Duodenal mucosa (tissue), 2 donors: ENCODE measurements at regions not wholly inside any gene's neighbourhood (a gene's known extent, or its start where the extent isn't known, plus 50 kb on each side); places are given as distances from the start of the nearest gene placed in this dataset.

Source experiments
- H3K27ac ChIP-seq: one replicate; pipeline ENCODE4 v1.7.0; 2013; ENCODE audit warnings: low read depth, low read length
- H3K27me3 ChIP-seq, 2 donors: one replicate each; pipeline ENCODE4 v1.7.0; 2013; ENCODE audit warnings: low read length in 2 of 2, control low read depth in 1 of 2; ENCODE audit not compliant: insufficient read depth in 2 of 2, control insufficient read depth in 1 of 2
- H3K36me3 ChIP-seq, 2 donors: one replicate each; pipeline ENCODE4 v1.7.0; 2013; ENCODE audit warnings: low read length in 2 of 2, control low read depth in 1 of 2; ENCODE audit not compliant: insufficient read depth in 2 of 2, control insufficient read depth in 1 of 2
- H3K4me1 ChIP-seq, 2 donors: one replicate each; pipeline ENCODE4 v1.7.0; 2013; ENCODE audit warnings: low read length in 2 of 2, control low read depth in 1 of 2; ENCODE audit not compliant: insufficient read depth in 2 of 2, control insufficient read depth in 1 of 2
- H3K4me3 ChIP-seq, 2 donors: one replicate each; pipeline ENCODE4 v1.7.0; 2013; ENCODE audit warnings: low read length in 2 of 2, low read depth in 1 of 2
- H3K9ac ChIP-seq, 2 donors: one replicate each; pipeline ENCODE4 v1.7.0; 2013; ENCODE audit warnings: low read length in 2 of 2, low read depth in 1 of 2
- H3K9me3 ChIP-seq, 2 donors: one replicate each; pipeline ENCODE4 v1.7.0; 2013; ENCODE audit warnings: low read length in 2 of 2, control low read depth in 1 of 2; ENCODE audit not compliant: control insufficient read depth in 1 of 2

DNA sequence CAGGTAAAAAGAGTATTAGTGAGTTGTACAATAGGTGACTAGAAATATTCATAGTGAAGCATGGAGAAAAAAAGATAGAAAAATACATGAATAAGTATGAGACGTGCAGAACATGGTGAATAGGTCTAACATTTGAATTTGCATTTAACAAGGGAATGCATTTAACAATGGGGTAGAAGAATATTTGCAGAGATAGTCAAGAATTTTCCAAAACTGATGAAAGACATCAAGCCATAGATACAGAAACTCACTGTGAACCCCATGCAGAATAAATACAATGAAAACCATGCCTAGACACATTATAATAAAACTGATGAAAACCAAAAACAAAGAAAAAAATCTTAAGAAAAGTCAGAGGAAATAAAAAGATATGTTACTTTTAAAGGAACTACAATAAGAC, 184.8 kb downstream of the KTN1 start:
- Histone ChIP-seq H3K4me1 (no peaks in the 10 kb centered on the region), H3K9ac (no peak overlapping the region), H3K4me3 (no peak overlapping the region), H3K36me3 (no peaks in the 10 kb centered on the region), H3K27ac (no peak overlapping the region), H3K27me3 (no peaks in the 10 kb centered on the region), H3K9me3 (no peaks in the 10 kb centered on the region)

DNA sequence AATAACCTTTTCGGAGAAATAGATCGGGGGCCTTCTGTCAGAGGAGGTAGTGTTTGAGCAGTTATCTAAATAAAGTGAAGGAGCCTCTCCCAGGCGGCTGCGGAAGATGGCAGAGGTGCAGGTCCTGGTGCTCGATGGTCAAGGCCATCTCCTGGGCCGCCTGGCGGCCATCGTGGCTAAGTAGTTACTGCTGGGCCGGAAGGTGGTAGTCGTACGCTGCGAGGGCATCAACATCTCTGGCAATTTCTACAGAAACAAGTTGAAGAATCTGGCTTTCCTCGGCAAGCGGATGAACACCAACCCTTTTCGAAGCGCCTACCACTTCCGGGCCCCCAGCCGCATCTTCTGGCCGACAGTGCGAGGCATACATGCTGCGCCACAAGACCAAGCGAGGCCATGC, 186.1 kb downstream of the KTN1 start:
- H3K36me3 ChIP-seq, result no peaks in the 10 kb centered on the region
- no peaks in the 10 kb centered on the region for H3K4me1 ChIP-seq
- H3K9ac ChIP-seq, result no peak overlapping the region
- H3K27ac ChIP-seq, result no peak overlapping the region
- no peak overlapping the region for H3K4me3 ChIP-seq
- H3K9me3 ChIP-seq, result no peaks in the 10 kb centered on the region
- no peaks in the 10 kb centered on the region for H3K27me3 ChIP-seq

DNA sequence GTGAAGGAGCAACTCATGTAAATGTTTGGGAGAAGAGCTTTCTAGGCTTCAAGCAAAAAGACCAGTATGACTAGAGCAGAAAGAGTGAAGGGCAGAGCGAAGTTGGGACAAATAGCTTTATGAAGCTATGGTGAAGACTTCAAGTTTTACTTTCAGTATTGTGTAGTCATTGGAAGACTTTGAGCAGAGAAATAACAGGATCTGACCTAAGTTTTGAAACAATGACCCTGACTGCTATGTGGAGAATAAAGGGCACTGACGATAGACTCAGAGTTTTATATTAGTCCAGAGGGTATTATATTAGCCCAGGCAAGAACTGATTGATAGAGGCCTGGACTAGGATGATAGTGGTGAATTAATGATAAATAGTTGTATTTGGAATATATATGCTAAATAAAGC, 187.3 kb downstream of the KTN1 start:
- Histone ChIP-seq H3K9me3 (no peaks in the 10 kb centered on the region), H3K4me1 (no peaks in the 10 kb centered on the region), H3K4me3 (no peak overlapping the region), H3K9ac (no peak overlapping the region), H3K27ac (no peak overlapping the region), H3K36me3 (no peaks in the 10 kb centered on the region), H3K27me3 (no peaks in the 10 kb centered on the region)

DNA sequence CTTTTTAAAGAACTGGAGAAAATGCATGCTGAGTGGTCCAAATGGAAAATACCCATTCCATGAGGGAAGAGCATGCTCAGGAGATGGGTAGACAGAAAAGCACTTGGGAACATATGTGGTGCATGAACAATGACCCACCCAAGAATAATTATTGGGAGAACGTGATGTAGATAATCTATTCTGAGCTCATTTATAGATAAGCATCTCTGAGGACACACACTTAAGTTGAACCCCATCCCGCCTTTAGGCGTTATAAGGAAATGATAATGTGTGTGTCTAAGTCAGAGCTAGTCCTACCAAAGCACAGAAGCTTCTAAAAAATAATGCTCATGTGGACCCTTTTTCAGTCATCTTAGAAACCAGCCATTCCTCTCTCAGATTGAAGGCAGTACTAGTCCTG, 189.9 kb downstream of the KTN1 start:
- H3K36me3 ChIP-seq, result no peaks in the 10 kb centered on the region

DNA sequence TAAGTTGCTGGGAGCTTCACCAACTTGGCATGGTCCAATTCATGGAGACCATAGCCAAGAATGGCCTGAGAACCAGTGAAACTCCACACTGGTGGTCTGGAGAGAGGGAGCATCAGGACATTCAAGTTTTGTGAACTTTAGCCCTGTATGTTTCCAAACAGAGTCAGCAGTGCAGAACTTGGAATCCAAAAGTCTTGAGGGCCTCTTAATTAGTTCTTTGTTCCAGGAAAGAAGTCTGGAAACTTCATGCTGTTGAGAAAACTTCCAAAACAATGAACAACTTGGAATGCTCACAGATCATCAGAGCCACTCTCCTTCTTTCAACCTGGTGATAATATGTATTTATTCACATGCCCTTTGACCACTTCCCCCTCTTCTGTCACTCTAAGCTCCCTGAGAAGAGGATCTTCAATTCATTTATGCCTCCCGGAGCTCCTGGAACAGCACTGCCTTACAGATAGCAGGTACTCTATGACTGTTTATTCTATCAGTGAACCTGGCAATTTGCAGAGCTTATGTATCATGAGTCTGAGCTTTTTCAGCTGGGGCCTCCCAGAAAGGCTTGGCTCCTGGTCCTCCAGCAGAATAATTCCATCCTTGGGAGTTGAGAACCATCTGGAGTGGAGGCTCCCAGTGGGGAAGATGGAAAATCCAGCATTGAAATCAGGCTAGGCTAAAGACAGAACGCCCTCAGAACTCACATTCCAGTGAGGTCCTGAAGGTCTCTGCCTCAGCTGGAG, 191.4 kb downstream of the KTN1 start:
- Histone ChIP-seq H3K36me3 (no peaks in the 10 kb centered on the region), H3K9ac (no peak overlapping the region), H3K9me3 (no peaks in the 10 kb centered on the region), H3K27ac (no peak overlapping the region), H3K4me1 (peaks cover 3 to 5% of the 10 kb centered on the region in 2 donors), H3K4me3 (no peak overlapping the region), H3K27me3 (no peaks in the 10 kb centered on the region)

More for the DNA sequence above, 189.9 kb downstream of the KTN1 start:
- H3K27ac ChIP-seq, result no peak overlapping the region
- no peaks in the 10 kb centered on the region for H3K27me3 ChIP-seq
- H3K4me1 ChIP-seq, result peaks cover 3 to 5% of the 10 kb centered on the region in 2 donors
- H3K9ac ChIP-seq, result no peak overlapping the region
- H3K4me3 ChIP-seq, result no peak overlapping the region
- no peaks in the 10 kb centered on the region for H3K9me3 ChIP-seq

DNA sequence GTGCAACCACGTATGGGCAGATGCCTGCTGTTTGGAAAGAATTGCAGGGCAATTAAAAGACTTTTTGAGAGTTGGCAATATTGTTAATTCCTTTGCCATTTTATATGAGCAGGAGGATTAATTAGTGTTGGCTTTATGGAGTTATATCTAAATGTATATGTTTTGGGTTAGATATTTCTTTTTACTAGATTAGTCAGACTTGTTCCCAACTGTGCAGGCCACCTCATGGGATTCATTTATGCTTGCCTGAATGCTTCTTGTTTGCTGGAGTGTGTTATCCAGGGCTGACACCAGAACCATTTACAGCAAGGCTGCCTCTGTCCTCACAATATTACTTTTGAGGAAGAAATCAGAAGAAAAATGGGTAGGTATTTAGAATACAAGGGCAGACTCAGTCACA, 192.5 kb downstream of the KTN1 start:
- Histone ChIP-seq H3K9ac (no peak overlapping the region), H3K4me3 (no peak overlapping the region), H3K27me3 (no peaks in the 10 kb centered on the region), H3K27ac (no peak overlapping the region), H3K4me1 (peaks cover 3 to 5% of the 10 kb centered on the region in 2 donors), H3K36me3 (no peaks in the 10 kb centered on the region), H3K9me3 (no peaks in the 10 kb centered on the region)

DNA sequence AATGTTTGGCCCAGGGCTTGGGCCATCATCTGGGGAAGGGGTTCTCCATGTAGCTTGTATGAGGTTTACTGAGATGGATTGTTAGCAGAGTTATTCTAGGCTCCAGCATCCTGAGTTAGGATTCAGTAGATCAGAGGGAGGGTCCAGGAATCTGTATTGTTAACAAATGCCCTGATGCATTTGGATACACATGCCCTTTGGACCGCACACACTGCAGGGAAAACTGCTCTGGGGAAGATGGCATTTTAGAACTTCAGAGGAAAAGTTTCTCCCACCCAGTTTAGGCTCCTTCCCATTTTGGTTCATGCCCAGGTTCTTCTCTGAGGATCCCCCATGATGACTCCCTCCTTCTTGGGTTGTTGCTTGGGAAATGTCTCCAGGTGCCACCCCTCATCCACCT, 193.3 kb downstream of the KTN1 start:
- no peak overlapping the region for H3K27ac ChIP-seq
- H3K9ac ChIP-seq, result no peak overlapping the region
- peaks cover 3 to 5% of the 10 kb centered on the region in 2 donors for H3K4me1 ChIP-seq
- no peaks in the 10 kb centered on the region for H3K27me3 ChIP-seq
- H3K4me3 ChIP-seq, result no peak overlapping the region
- H3K9me3 ChIP-seq, result no peaks in the 10 kb centered on the region
- H3K36me3 ChIP-seq, result no peaks in the 10 kb centered on the region

DNA sequence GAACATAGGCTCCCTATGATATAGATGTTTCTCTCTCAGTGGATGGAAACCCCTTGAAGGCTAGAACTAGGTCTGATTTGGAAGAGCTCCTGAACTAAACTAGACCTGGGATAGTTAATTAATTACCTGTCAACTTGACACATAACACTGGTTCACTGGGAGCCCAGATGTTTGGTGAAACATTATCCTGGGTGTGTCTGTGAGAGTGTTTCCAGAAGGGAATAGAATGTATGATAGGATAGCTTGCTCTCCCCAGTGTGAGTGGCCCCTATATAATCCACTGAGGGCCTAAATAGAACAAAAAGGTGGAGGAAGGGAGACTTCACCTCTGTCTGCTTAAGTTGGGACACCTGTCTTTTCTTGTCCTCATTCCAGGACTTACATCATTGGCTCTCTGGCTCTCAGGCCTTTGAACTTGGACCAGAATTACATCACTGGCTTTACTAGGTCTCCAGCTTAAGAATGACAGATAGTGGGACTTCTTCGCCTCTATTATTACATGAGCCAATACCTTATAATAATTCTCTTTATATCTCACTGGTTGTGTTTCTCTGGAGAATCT, 194.1 kb downstream of the KTN1 start:
- Histone ChIP-seq H3K27ac (no peak overlapping the region), H3K4me3 (no peak overlapping the region), H3K9ac (no peak overlapping the region), H3K27me3 (no peaks in the 10 kb centered on the region), H3K9me3 (no peaks in the 10 kb centered on the region), H3K36me3 (no peaks in the 10 kb centered on the region), H3K4me1 (peaks cover 3 to 5% of the 10 kb centered on the region in 2 donors)

DNA sequence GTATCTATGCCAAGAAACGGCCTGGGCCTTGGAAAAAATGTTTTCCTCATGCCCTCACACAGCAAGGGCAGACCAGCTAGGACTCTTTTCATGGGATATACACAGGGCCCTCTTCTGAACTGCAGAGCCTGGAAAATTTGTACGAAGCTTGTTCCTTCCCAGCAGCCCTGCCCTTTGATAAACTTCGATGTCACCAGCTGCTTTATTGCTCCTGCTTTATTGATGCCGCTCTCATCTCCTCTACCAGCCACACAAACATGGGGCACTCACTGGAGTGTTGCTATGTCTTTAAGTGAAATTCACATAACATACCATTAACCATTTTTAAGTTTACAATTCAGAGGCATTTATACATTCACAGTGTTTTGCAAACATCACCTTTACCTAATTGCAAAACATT, 197.9 kb downstream of the KTN1 start:
- Histone ChIP-seq H3K9ac (no peak overlapping the region), H3K27me3 (no peaks in the 10 kb centered on the region), H3K27ac (no peak overlapping the region), H3K4me1 (peaks cover 11 to 13% of the 10 kb centered on the region in 2 donors), H3K4me3 (no peak overlapping the region), H3K36me3 (no peaks in the 10 kb centered on the region), H3K9me3 (no peaks in the 10 kb centered on the region)

DNA sequence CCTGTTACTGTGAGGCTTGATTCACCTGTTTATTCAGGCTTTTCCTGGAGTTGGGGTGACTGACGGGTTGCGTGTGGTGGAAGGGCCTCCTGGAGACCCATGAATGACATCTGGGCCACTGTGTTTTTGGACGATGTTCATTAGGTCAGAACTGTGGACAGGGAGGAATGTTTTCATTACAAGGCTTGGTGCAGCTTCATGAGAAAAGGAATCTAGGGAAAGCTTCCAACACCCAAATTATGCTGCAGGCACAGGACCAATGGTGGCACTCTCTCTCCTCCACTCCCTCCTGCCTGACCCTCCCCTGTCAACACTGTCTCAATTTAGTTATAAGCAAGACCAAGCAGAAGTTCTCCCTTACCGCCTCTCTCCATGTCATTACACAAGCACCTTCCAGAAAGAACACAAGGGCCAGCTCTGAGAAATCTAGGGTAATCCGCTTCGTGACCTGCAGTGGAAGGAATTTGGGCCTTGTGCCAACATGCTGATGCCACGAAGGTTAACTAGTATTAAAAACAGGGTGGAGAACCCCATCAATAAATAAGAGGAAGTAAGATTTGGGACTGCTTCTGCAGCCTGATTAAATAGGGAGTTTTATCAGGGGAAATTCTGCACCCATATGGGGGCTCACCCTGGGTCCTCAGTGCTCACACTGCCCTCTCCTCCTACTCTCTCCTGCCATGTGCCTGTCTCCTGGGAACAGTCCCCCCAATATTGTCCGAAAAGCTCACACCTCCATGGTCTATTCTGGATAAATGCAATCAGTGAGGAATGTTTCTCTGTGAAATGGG, 200.3 kb downstream of the KTN1 start:
- no peak overlapping the region for H3K27ac ChIP-seq
- no peak overlapping the region for H3K4me3 ChIP-seq
- H3K36me3 ChIP-seq, result no peaks in the 10 kb centered on the region
- no peaks in the 10 kb centered on the region for H3K9me3 ChIP-seq
- no peaks in the 10 kb centered on the region for H3K27me3 ChIP-seq
- peaks cover 7 to 8% of the 10 kb centered on the region in 2 donors for H3K4me1 ChIP-seq
- H3K9ac ChIP-seq, result no peak overlapping the region
